Parathyroid adenoma (tissue), 2 donors: ENCODE measurements at regions not wholly inside any gene's neighbourhood (a gene's known extent, or its start where the extent isn't known, plus 50 kb on each side); places are given as distances from the start of the nearest gene placed in this dataset.
"Not testable (repeated sequence)": the region's sequence is repeated elsewhere in the genome, so short reads cannot be mapped to it uniquely, and the experiment has no call there.

Experiments used
- H2AFZ ChIP-seq: fragments of 300-600 bp; sonication (generic); one replicate; pipeline ENCODE4 v1.7.0; 2017; ENCODE audit warnings: antibody characterized with exemption, mild to moderate bottlenecking
- H3K27ac ChIP-seq: fragments of 300-600 bp; sonication (generic); one replicate; pipeline ENCODE4 v1.7.0; 2017
- H3K27me3 ChIP-seq: fragments of 300-600 bp; sonication (generic); one replicate; pipeline ENCODE4 v1.7.0; 2017; ENCODE audit warnings: low read length; ENCODE audit not compliant: control insufficient read depth, insufficient read depth
- H3K36me3 ChIP-seq: fragments of 300-600 bp; sonication (generic); one replicate; pipeline ENCODE4 v1.7.0; 2017; ENCODE audit warnings: low read length; ENCODE audit not compliant: control insufficient read depth, insufficient read depth
- H3K4me1 ChIP-seq: fragments of 300-600 bp; sonication (generic); one replicate; pipeline ENCODE4 v1.7.0; 2017; ENCODE audit warnings: control low read depth
- H3K4me2 ChIP-seq: fragments of 300-600 bp; sonication (generic); one replicate; pipeline ENCODE4 v1.7.0; 2017; ENCODE audit warnings: low read length
- H3K4me3 ChIP-seq: fragments of 300-600 bp; sonication (generic); one replicate; pipeline ENCODE4 v1.7.0; 2017; ENCODE audit warnings: low read depth, low read length
- H3K79me2 ChIP-seq: fragments of 300-600 bp; sonication (generic); one replicate; pipeline ENCODE4 v1.7.0; 2017; ENCODE audit warnings: control low read depth
- H3K9ac ChIP-seq: fragments of 300-600 bp; sonication (generic); one replicate; pipeline ENCODE4 v1.7.0; 2017; ENCODE audit warnings: mild to moderate bottlenecking
- H3K9me3 ChIP-seq: fragments of 300-600 bp; sonication (generic); one replicate; pipeline ENCODE4 v1.7.0; 2017; ENCODE audit warnings: low read length; ENCODE audit not compliant: control insufficient read depth
- TF ChIP-seq, protein P1 (sequence below): fragments of 300-600 bp; sonication (generic); IDR thresholded peaks from one replicate; pipeline ENCODE4 v1.7.0; 2017; ENCODE audit warnings: antibody characterized with exemption, mild to moderate bottlenecking
- donor health status: primary hyperparathyroidism.

GRCh38 chr19:23474172-23474571, 78.9 kb upstream of the ZNF91 start:
- H3K9me3 ChIP-seq = no peaks in the 10 kb centered on the region
- no peaks in the 10 kb centered on the region for H3K27me3 ChIP-seq
- H3K36me3 ChIP-seq = no peaks in the 10 kb centered on the region
- no peak overlapping the region for H2AFZ ChIP-seq
- no peak overlapping the region for H3K9ac ChIP-seq
- TF ChIP-seq, protein P1, sequence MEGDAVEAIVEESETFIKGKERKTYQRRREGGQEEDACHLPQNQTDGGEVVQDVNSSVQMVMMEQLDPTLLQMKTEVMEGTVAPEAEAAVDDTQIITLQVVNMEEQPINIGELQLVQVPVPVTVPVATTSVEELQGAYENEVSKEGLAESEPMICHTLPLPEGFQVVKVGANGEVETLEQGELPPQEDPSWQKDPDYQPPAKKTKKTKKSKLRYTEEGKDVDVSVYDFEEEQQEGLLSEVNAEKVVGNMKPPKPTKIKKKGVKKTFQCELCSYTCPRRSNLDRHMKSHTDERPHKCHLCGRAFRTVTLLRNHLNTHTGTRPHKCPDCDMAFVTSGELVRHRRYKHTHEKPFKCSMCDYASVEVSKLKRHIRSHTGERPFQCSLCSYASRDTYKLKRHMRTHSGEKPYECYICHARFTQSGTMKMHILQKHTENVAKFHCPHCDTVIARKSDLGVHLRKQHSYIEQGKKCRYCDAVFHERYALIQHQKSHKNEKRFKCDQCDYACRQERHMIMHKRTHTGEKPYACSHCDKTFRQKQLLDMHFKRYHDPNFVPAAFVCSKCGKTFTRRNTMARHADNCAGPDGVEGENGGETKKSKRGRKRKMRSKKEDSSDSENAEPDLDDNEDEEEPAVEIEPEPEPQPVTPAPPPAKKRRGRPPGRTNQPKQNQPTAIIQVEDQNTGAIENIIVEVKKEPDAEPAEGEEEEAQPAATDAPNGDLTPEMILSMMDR = no peak
- H3K4me1 ChIP-seq = no peaks in the 10 kb centered on the region
- H3K4me2 ChIP-seq = no peak overlapping the region
- no peak overlapping the region for H3K4me3 ChIP-seq
- H3K79me2 ChIP-seq = no peaks in the 10 kb centered on the region
- H3K27ac ChIP-seq = no peak overlapping the region

- H3K36me3 ChIP-seq = no peaks in the 10 kb centered on the region
- H3K4me1 ChIP-seq = no peaks in the 10 kb centered on the region
- H3K79me2 ChIP-seq = no peaks in the 10 kb centered on the region
- H3K27ac ChIP-seq = no peak overlapping the region
- H3K27me3 ChIP-seq = no peaks in the 10 kb centered on the region
- no peak overlapping the region for H2AFZ ChIP-seq
- no peaks in the 10 kb centered on the region for H3K9me3 ChIP-seq
- TF ChIP-seq, protein P1 = no peak
- peak overlapping the region; percentile 76 for H3K4me2 ChIP-seq
- peak overlapping the region; percentile 50 for H3K4me3 ChIP-seq
- no peak overlapping the region for H3K9ac ChIP-seq
Measured at GRCh38 chr19:23470873-23471545, 75.7 kb upstream of the ZNF91 start.

DNA sequence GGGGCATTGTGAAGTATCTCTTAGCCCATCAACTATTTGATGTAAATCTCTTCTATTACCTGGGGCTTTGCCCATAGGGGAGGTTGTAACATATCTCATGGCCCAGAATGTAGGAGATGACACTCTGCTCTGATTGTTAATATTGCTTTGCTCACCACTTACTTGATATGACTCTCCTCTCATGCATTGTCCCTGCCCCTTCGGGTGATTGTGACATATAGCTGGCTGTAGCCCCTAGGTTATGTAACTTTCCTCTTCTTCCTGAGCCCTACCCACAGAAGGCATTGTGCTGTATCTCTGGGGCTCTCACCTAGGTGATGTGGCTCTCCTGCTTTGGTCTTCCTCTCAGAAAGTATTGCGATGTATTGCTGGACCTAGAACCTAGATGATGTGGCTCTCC, 69.1 kb upstream of the ZNF91 start:
- H3K4me3 ChIP-seq, H3K4me1 ChIP-seq, H3K4me2 ChIP-seq, H3K36me3 ChIP-seq, H2AFZ ChIP-seq, H3K9ac ChIP-seq, H3K27me3 ChIP-seq, H3K27ac ChIP-seq, H3K9me3 ChIP-seq, H3K79me2 ChIP-seq: not testable (repeated sequence)

DNA sequence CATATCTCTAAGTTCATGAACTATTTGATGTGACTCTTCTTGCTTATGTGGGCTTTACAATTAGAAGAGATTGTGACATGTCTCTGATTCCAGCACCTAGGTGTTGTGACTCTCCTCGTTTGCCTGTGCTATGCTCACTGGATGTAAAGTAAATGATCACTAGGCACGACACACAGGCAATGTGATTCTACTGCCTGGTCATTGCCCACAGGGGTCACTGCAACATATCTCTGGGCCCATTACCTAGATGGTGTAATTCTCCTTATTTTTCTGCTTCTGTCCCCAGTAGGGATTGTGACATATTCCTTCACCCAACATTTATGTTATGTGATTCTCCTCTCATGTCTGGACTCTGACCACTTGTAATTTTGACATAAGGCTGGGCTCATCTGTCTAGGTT, 65.8 kb upstream of the ZNF91 start:
- no peak overlapping the region for H3K9ac ChIP-seq
- no peaks in the 10 kb centered on the region for H3K9me3 ChIP-seq
- no peaks in the 10 kb centered on the region for H3K79me2 ChIP-seq
- H3K4me1 ChIP-seq = no peaks in the 10 kb centered on the region
- no peak overlapping the region for H3K4me2 ChIP-seq
- H3K36me3 ChIP-seq = no peaks in the 10 kb centered on the region
- H3K27ac ChIP-seq = no peak overlapping the region
- no peak overlapping the region for H2AFZ ChIP-seq
- no peaks in the 10 kb centered on the region for H3K27me3 ChIP-seq
- no peak overlapping the region for H3K4me3 ChIP-seq
- TF ChIP-seq, protein P1 = no peak

DNA sequence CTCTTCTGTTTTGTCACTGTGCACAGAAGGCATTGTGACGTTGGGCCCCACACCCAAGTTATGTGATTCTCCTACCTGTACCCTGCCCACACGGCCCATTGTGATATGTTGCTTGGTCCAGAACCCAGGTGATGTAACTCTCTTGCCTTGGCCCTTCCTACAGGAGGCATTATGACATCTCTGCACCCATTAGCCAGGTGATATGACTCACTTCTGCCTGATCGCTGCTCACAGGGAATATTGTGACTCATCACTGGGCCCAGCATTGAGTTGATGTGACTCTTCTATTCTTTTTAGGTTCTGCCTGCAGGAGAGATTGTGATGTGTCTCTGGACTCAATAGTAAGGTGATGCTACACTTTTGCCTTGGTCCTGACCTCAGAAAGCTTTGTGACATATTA, 65.4 kb upstream of the ZNF91 start:
- TF ChIP-seq, protein P1 = no peak
- Histone ChIP-seq H3K79me2 (no peaks in the 10 kb centered on the region), H3K4me2 (no peak overlapping the region), H3K27ac (no peak overlapping the region), H3K9ac (no peak overlapping the region), H3K4me3 (no peak overlapping the region), H3K36me3 (no peaks in the 10 kb centered on the region), H3K27me3 (no peaks in the 10 kb centered on the region), H2AFZ (no peak overlapping the region), H3K9me3 (no peaks in the 10 kb centered on the region), H3K4me1 (no peaks in the 10 kb centered on the region)
